ENCODE measurements at regions not wholly inside any gene's neighbourhood (a gene's known extent, or its start where the extent isn't known, plus 50 kb on each side); places are given as distances from the start of the nearest gene placed in this dataset.
"Not testable (repeated sequence)": the region's sequence is repeated elsewhere in the genome, so short reads cannot be mapped to it uniquely, and the experiment has no call there.

DNA sequence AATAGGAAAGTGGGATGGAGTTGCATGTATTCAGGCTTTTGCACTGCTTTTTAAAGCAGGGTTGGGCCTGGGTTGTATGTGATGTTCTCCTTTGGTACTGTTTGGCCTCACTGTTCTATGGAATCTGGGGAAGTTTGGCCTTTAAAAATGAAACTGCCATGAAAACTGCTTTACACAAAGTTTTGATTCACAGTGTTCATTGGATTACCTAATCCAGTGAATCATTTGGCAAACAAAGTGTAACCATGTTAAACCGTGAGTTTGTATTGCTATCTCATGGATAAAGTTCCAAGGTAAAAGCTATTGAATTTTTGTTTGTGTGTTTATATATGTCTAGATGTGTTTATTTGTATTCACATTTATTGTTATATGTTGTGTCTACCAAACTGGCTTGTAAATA lies 1658.6 kb downstream of the OLFM4 start:
- no peak for DNase-seq (ENCODE audit: low read depth, low spot score)

DNA sequence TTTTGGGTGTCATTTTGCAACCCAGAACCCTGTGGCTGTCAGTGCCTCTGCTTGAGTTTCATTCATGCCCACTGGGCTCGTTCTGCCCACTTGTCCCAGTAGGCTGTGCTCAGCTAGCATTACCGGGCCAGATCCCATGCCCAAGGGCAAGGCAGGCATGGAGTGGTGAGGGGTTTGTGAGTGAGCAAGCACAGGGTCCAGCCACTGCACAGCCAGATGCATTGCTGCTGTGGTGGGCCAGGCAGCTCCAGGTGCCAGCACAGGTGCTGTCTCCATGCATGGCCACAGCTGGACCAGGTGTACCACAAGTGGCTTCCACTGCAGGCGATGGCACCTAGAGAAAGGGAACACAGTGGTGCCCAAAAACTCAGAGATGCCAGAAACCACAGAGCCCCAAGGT lies 1671.2 kb downstream of the OLFM4 start:
- no peak for DNase-seq (ENCODE audit: low read depth, low spot score)

GRCh38 chr13:54705738-54706137 lies 1677.1 kb downstream of the OLFM4 start:
- no peak for DNase-seq (ENCODE audit: low read depth, low spot score)

DNA sequence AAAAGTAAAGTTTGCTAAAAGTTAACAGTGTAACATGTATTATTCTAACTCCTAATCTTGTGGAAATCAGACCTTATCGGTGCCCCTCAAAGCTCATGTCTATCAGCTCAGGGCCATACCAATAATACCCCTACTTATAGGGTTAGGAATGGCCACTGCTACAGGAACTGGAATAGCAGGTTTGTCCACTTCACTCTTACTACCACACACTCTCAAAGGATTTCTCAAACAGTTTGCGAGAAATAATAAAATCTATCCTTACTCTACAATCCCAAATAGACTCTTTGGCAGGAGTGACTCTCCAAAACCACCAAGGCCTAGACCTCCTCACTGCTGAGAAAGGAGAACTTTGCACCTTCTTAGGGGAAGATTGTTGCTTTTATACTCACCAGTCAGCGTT lies 1677.7 kb downstream of the OLFM4 start:
- no peak for DNase-seq (ENCODE audit: low read depth, low spot score)

GRCh38 chr13:54709546-54709945 lies 1680.9 kb downstream of the OLFM4 start:
- DNase-seq (ENCODE audit: low read depth, low spot score), result peak; percentile 3

DNA sequence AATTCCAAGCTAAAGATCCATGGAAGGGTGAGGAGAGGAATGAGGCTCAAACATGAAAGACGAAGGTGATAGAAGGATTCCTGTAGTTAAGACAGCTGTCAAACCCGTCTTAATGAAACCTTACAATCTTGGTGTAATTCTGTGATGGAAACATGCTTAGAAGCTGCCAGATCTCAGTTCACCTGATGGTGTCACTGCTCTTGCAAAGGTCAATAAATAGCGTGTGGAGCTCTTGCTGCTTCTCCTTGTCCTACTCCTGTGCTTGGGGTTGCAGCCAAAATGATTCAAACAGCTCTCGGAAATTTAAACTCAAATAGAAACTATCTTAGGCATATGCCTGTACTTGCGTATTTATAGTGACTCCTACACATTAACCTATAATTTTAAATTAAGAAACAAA lies 1705.0 kb downstream of the OLFM4 start:
- DNase-seq (ENCODE audit: low read depth, low spot score), result no peak

DNA sequence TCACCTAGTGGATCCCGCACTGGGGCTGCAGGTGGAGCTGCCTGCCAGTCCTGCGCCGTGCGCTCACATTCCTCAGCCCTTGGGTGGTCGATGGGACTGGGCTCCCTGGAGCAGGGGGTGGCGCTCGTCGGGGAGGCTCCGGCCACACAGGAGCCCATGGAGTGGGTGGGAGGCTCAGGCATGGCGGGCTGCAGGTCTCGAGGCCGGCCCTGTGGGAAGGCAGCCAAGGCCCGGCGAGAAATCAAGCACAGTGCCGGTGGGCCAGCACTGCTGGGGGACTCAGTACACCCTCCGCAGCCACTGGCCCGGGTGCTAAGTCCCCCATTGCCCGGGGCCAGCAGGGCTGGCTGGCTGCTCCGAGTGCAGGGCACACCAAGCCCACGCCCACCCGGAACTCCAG lies 1708.6 kb downstream of the OLFM4 start:
- DNase-seq (ENCODE audit: low read depth, low spot score), result not testable (repeated sequence)

DNA sequence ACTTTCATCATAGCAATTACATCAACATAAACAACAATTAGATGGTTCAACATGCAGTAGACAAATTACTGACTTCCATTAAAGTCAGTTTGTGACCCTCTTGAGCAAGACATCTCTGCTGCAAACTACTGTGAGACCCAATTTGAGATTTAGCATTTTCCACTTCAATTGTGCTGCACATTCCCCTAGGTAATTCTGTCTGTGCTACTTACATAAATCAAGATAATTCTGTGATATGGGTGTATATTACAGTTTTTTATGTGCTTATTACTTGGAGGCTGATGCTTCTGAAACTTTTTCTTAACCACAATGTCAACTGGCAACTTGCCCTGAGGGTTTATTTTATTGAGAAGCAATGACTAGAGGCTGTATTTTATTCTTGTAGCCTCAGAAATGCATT lies 1714.4 kb downstream of the OLFM4 start:
- no peak for DNase-seq (ENCODE audit: low read depth, low spot score)

- DNase-seq (ENCODE audit: low read depth, low spot score), result no peak
Observed at GRCh38 chr13:54744747-54745146, 1716.1 kb downstream of the OLFM4 start.

GRCh38 chr13:54750521-54750920 lies 1721.9 kb downstream of the OLFM4 start:
- peak; percentile 2 for DNase-seq (ENCODE audit: low read depth, low spot score)

DNA sequence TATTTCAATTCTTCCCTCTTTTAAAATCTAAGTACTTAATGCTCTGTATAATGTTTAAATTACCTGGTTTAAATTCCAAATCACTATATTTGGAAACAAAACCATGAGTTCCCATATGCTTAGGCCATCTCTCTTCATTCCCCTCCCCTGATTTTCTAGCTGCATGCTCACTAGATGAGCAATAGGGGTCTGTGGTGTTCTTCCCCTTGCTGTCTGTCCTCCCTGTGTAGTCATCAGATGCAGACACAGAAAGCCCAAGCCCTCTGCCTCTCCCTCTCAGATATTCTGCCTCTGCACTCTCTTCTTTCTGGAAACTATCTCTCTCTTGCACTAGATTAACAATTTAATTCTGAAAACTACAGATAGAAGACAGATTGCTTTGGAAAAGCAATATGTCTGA lies 1730.2 kb downstream of the OLFM4 start:
- no peak for DNase-seq (ENCODE audit: low read depth, low spot score)

- no peak for DNase-seq (ENCODE audit: low read depth, low spot score)
Observed at GRCh38 chr13:54768214-54768613, 1739.6 kb downstream of the OLFM4 start.

DNA sequence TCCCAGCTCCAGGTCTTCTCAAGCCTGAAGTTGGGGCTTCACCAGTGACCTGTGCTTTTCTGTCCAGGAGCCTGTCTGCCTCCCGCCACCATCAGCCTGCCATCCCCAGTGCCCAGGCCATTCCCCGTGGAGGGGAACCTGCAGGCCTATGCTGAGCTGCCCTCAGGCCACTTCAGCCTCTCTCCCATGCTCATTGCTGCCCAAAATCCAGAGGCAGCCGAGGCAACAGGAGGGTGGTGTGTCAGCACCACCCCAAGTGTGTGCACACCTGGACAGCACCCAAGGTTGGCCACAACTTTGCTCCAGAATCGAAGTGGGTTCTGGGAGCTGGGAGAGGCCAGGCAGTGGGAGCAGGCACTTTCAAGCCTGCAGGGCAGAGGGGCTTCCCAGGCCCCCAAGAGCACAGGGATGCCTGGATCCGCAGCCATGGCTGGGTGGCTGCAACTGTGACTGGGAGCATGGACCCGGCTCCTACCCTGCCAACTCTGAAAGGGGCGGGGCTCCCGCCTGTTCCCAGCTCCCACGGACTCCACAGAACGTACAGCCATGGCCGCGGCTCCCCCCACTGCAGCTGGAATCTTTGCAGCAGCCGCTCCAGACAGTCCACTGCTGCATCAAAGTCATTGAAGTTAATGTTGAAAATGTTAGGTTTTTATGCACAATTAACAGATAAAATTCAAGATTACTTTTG lies 1747.0 kb downstream of the OLFM4 start:
- DNase-seq (ENCODE audit: low read depth, low spot score), result no peak

GRCh38 chr13:54787754-54788153 lies 1759.1 kb downstream of the OLFM4 start:
- DNase-seq (ENCODE audit: low read depth, low spot score), result no peak

DNA sequence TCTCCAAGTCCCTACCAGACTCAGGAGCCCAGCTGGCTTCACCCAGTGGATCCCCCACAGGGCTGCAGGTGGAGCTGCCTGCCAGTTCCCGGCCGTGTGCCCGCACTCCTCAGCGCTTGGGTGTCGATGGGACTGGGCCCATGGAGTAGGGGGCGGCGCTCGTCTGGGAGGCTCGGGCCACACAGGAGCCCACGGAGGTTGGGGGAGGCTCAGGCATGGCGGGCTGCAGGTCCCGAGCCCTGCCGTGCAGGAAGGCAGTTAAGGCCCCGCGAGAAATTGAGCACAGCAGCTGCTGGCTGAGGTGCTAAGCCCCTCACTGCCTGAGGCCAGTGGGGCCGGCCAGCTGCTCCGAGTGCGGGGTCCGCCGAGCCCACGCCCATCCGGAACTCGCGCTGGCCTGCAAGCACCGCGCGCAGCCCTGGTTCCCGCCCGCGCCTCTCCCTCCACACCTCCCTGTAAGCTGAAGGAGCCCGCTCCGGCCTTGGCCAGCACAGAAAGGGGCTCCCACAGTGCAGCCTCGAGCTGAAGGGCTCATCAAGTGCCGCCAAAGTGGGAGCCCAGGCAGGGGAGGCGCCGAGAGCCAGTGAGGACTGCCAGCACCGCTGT lies 1771.1 kb downstream of the OLFM4 start:
- DNase-seq (ENCODE audit: low read depth, low spot score), result no peak

DNA sequence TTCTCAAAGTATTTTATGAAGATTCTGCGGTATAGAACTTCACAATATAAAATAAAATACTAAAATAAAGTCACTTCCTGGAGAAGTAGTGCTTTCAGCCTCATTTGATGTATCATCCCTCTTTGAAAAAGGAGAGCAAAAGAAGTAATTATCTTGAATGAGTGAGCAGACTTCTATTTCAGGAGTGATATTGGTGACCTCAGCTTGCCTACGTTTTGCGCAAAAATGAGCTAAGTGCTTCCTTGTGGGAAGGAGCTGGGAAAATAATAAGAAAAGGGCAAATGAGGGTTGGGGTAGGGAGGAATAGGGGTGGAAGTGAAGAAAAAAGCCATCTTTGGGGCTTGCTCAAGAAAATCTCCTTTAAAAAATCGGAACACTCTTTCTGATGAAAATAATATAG lies 1773.6 kb downstream of the OLFM4 start:
- no peak for DNase-seq (ENCODE audit: low read depth, low spot score)

DNA sequence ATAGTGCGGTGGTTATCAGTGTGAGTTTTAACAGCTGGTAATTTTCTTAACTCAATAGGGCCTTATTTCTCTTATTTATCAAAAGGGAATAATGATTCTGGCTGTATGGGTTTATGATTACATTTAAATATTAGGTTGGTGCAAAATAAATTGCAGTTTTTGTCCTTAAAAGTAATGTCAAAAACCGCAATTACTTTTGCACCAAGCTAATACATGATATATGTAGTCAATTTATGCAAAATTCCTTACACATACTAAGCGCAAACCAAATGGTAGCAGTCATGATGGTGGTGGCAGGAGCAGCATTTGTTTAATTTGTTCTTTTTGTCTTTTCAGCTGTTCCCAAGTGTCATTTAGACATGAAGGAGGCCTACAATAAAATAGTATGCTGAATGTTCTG lies 1777.1 kb downstream of the OLFM4 start:
- no peak for DNase-seq (ENCODE audit: low read depth, low spot score)

DNA sequence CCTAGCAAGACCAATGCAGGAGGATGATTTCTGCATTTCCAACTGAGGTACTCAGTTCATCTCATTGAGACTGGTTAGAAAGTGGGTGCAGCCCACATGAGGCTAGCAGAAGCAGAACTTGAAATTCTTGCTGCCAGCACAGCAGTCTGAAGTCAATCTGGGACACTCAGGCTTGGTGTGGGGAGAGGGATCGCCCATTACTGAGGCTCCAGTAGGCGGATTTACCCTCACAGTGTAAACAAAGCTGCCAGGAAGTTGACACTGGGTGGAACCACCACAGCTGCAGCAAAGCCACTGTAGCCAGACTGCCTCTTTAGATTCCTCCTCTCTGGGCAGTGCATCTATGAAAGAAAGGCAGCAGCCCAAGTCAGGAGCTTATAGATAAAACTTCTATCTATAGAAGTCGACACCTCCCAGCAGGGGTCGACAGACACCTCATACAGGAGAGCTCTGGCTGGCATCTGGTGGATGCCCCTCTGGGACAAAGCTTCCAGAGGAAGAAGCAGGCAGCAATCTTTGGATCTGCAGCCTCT lies 1793.4 kb downstream of the OLFM4 start:
- not testable (repeated sequence) for DNase-seq (ENCODE audit: low read depth, low spot score)

DNA sequence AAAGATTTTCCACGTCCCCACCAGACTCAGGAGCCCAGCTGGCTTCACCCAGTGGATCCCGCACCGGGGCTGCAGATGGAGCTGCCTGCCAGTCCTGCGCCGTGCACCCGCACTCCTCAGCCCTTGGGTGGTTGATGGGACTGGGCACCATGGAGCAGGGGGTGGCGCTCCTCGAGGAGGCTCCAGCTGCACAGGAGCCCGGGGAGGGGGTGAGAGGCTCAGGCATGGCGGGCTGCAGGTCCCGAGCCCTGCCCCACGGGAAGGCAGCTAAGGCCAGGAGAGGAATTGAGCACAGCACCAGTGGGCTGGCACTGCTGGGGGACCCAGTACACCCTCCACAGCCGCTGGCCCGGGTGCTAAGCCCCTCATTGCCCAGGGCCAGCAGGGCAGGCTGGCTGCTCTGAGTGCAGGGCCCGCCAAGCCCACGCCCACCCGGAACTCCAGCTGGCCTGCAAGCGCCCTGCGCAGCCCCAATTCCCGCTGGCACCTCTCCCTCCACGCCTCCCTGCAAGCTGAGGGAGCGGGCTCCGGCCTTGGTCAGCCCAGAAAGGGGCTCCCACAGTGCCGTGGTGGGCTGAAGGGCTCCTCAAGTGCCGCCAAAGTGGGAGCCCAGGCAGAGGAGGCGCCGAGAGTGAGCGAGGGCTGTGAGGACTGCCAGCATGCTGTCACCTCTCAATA lies 1800.9 kb downstream of the OLFM4 start:
- not testable (repeated sequence) for DNase-seq (ENCODE audit: low read depth, low spot score)

GRCh38 chr13:54836273-54836672 lies 1807.7 kb downstream of the OLFM4 start:
- DNase-seq (ENCODE audit: low read depth, low spot score), result no peak

- no peak for DNase-seq (ENCODE audit: low read depth, low spot score)
Observed at GRCh38 chr13:54841682-54842081, 1813.1 kb downstream of the OLFM4 start.

DNA sequence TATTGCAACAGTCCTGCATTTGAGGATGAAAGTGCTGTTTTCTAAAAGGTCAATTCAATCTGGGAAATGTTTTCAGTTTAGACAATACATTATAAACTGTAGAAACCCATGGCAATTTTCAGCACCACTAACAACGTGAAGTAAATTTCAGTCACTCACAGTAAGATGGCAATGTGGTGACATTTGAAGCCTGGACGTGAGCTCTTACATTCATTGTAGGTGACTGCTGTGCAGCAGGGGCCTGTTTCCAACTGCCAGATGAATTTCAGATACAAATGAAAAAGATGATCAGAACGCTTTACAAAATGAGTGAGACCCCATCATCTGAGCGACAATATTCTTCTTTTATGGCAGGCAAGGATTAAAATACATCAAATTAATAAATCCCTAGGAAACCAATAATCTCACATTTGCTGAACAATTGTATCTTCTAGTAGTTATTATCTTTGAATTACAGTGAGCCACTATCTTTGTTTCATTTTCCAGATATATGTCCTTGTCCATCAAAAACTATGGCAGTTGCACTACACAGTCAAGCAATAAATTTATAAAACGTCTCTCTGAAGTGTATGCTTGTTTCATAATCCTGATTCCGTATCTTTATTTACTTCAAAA lies 1816.8 kb downstream of the OLFM4 start:
- DNase-seq (ENCODE audit: low read depth, low spot score), result no peak

Data from astrocyte of the hippocampus (primary cell).